Ammon's horn (tissue), 1 donor: ENCODE measurements at regions not wholly inside any gene's neighbourhood (a gene's known extent, or its start where the extent isn't known, plus 50 kb on each side); places are given as distances from the start of the nearest gene placed in this dataset.

Source experiments
- DNase-seq: peaks from one replicate; pipeline ENCODE4 v3.0.0-alpha.2; 2016; ENCODE audit warnings: low spot score

DNA sequence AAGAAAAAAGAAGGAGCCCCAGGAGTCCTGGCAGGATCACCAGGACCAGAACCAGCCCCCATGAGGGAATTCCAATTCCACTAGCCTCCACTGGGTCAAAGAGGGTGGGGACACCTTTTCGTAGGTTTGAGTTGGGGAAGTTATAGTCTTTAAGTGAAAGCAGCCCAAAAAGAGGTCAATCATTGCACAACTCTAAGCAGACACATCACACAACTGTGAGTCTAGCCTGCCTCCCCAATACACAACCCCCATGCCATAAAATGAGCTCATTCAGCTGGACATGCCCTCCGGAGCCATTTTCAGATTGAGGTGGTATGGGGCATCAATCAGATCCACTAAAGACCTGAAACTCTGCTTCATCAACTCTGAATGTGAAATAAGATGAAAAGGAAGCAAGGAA is 179.9 kb downstream of the NPHP4 start:
- DNase-seq = no peak

DNA sequence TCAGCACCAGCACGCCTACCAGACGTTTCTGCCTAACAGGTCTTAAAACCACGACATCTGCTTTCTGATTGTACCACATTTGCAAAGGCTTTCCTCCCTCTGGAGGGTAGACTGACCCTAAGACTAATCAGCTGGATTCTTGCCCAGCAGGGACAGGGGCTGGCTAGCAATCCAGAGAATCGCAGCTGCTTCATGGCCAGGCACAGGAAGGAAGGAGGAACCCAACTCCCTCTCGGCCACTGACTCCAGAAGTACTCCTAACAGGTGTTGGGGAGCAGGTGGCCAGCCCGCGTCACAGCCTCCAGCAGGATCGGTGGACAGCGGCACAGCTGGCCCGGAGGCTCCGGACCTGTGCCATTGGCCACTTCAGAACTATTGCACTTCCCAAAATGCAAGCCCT is 180.8 kb downstream of the NPHP4 start:
- no peak for DNase-seq

DNA sequence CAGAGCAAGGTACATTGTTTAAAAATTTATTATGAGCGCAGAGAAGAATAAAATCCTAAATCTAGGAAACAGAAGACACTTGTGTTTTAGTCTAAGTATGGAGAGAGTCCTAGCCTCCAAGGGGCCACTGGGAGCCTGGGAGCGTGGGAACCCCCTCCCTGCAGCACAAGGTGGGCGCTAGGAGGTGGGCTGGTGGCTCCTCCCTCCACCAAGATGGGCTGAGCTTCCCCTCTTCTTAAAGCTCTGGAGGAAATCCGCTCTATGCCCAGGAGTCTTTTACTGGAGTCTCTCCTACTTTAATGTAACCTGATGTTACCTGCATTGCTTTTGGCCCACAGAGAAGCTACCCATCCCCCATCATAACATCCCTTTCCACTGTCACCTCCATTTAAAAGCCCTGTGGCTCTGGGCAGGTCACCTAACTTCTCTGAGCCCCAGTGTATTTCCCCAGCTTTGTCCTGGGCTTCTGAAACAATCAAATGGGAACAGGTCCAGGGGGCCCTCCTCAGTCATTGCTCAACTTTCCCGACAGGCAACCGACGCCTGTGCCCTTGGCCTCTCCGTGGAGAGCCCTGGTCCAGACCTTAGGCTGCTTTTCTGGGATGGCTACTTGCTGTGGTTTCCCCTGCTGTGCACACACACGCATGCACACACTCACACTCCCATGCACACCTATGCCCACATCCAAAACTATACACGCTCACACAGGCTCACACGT is 181.5 kb downstream of the NPHP4 start:
- DNase-seq = no peak

DNA sequence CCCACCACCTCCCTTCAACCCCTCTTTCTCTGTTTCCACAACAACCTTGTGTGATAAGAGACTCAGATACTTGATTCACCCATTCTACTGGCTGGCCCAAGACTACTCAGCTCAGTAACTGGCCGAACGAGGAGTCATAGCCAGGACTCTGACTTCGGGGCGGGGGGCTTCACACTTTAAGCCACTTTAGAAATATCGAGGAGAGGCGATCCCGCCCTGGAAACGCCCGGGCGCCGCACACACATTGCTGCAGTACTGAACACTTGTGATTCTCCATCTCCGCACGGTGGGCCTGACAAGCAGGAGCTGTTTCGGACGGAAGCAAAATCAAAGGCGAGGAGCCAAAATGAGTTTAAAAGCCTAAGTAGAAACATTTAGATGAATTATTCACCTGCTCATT is 182.1 kb downstream of the NPHP4 start:
- DNase-seq = no peak

DNA sequence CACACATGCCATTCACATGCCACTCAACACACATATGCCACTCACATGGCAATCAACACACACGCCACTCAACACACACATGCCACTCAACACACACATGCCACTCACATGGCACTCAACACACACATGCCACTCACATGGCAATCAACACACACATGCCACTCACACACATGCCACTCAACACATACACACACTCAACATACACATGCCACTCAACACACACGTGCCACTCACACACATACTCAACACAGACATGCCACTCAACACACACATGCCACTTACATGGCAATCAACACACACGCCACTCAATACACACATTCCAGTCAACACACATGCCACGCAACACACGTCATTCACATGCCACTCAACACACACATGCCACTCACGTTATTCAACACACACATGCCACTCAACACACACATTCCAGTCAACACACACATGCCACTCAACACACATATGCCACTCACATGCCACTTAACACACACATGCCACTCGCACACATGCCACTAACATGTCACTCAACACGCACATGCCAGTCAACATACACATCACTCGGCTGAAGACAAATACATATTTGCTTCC is 182.9 kb downstream of the NPHP4 start:
- no peak for DNase-seq

DNA sequence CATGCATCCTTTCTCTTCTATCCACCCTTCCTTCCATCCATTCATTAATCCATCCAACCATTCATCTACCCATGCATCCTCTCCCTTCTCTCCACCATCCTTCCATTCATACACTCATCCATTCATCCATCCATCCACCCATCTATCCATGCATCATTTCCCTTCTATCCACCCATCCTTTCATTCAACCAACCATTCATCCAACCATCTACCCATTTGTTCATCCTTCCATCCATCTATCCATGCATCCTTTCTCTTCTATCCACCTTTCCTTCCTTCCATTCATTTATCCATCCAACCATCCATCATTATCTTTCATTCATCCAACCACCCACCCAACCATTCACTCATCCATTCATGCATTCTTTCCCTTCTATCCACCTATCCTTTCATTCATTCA is 188.4 kb downstream of the NPHP4 start:
- DNase-seq = no peak

DNA sequence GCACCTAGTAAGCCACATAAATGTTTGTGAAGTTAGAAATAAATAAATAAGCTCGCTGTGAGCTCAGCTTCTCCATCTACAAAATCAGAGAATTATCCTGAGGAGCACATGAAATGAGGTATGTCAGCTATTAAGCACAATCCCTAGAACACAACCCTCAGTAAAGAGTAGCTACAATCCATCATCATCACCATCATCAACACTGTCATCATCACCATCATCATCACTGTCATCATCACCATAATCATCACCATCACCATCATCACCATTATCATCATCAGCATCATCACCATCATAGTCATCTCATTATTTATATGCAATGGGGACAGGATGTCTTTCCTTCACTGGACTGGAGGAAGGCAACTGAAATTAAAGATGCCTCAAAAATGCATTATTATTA is 189.6 kb downstream of the NPHP4 start:
- DNase-seq = no peak

DNA sequence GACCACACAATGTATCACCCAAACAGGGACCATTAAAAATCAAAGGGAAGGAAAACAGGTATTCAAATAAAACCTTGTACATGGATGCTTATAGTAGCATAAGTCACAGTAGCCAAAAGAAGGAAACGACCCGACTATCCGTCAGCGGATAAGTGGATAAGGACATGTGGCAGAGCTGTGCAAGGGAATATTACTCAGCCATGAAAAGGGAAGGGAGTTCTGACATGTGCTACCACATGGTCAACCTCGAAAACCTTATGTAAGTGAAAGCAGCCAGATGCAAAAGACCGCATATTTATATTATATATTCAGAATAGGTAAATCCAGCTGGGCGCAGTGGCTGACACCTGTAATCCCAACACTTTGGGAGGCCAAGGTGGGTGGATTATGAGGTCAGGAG is 193.3 kb downstream of the NPHP4 start:
- no peak for DNase-seq

DNA sequence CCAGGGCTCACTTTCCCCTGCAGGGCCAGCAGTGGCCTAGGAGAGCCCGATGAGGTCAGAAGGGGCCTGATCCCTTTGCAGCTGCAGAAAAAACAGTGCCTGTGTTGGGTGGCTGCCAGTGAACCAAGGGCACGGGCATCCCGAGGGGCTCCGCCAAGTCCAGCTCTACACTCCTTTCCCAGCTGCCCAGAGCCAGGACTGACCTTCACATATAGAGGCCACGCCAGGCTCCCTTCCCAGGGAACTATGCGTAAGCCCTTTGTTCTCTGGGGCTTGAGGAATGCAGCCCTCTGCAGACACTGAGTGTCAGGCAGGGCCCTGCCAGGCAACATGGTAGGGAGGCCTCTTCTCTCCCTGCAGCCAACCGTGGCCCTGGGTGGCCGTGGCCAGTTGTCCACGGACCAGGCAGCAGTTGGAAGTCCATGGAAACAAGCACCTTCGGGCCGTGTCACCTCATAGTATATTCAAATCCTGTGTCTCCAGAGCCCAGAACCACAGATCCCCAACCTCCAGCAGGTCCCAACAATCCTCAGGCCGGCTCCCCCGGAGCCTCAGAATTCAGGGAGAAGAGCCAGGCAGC is 194.0 kb downstream of the NPHP4 start:
- DNase-seq = no peak

DNA sequence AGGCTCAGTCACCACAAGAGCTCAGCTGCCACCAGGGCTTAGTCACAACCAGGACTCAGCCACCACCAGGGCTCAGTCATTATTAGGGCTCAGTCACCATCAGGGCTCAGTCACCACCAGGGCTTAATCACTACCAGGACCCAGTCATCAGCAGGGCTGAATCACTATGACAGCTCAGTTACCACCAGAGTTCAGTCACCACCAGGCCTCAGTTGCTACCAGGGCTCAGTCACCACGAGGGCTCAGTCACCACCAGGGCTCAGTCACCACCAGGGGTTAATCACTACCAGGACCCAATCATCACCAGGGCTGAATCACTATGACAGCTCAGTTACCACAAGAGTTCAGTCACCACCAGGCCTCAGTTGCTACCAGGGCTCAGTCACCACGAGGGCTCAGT is 196.2 kb downstream of the NPHP4 start:
- DNase-seq = no peak

DNA sequence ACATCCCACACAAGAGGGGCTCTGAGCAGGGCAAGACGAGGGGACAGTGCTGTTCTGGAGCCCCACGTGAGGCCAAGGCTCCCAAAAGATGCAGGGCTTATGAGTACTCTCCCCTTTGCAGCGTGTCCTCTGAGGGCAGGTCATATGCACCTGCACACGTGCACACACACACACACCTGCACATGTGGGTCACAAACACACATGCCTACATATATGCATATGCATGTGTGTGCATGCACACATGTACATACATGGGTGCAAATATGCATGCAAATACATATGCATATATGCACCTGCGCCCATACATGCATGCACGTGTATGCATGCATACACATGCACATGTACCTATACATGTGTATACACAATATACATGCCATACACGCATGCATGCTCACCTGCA is 197.9 kb downstream of the NPHP4 start:
- DNase-seq = no peak

DNA sequence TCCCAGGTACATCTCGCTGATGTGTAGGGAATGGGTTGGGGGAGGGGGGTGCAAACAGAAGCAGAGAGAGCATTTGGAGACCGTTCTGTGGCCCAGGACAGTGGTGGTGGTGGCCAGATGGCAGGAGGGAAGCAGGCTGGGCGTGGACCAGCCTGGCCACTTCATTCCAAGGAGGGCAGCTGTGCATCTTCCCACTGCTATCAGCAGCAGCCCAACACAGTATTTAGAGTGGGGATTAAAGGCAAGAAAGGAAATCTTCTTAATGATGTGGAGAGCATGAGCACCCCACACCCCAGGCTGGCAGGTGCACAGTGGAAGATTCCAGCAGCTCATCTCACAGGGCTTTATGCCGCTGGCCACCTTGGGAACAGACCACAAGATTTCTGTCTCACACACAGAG is 198.7 kb downstream of the NPHP4 start:
- no peak for DNase-seq

DNA sequence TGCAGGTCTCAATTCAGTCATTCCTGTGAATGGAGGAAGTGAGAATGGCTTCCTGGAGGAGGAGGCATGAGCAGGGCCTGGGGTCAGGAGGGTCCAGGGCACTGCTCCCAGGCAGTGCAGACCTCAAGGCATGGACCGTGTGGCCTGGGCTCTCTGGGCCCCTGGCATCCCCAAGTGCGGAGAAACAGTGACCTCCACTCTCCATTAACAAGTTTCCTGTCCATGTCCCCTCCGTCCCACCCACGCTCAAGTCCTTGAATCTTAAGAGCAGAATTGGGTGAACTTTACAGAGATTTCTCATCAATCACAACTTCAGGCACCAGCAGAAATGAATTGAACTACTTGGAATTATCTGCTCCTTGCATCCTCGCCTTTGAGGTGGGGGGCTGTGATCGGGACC is 211.1 kb downstream of the NPHP4 start:
- no peak for DNase-seq

DNA sequence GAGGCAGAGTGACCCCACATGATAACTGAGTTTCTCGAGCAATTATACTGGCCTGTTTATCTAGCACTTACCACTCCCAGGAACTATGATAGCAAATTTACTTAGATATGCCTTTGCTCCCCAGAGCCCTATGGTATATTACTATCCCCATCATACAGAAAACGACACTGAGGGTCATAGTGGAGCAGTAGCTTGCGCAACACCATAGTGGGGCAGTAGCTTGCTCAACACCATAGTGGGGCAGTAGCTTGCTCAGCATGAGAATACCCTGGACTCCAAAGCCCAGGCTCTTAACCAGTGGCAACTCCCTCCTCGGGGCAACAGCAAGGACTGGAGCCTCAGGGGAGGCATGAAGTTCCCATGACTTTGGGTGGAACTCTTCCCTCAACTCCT is 211.9 kb downstream of the NPHP4 start:
- DNase-seq = no peak

DNA sequence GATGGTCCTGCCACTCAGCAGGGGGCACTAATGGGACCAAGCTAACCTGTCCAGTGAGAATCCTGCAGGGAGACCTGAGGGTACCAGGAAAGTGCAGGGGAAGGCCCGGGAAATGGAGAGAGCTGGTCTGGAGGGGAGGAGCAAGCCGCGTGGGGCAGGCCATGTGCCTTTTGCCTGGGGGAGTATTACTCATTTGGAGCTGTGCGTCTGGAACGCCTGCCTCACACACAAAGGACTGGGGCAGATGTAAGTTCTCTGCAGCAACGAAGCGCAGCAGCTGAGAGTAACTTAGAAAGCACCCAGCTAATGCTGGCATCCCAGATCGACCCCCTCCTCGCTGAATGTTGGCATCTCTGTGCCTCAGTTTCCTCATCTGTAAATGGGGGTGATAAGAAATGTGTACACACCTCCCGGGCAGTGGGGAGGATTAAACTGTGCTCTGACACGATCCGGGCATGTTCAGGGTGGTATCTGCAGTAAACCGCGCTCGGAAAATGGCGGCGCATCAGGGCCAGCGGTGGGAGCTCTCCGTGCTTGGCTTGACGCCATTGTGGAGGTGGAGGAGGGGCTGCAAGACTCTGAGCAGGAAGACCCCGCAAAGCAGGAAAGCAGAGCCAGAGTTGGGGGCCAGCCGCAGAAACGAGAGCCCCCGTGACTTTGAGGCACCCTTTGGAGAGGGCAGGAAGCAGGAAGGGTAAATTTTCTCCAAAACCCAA is 212.5 kb downstream of the NPHP4 start:
- no peak for DNase-seq

DNA sequence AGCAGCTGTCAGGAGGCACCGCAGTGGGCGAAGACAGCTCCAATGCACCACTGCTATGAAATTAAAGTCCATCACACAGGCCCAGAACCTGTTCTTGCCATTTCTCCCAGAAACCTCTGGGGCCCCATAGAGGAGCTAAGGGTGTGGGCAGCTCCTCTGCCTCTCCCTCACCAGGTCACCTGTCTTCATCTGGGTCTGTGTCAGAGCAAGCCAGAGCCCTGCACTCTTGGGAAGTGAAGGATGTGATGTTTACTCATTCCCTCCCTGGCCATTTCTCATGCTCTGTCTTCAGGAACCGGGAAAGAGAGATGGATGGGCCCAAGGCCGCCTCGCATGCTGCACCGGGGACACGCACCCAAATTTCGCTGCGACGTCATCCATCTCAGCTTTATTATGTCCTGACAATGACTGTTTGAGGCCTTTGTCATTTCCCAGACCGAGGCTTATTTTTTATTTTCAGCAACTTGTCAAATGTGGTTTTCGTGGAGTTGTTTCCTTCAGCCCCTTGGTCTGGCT is 216.1 kb downstream of the NPHP4 start:
- DNase-seq = no peak

DNA sequence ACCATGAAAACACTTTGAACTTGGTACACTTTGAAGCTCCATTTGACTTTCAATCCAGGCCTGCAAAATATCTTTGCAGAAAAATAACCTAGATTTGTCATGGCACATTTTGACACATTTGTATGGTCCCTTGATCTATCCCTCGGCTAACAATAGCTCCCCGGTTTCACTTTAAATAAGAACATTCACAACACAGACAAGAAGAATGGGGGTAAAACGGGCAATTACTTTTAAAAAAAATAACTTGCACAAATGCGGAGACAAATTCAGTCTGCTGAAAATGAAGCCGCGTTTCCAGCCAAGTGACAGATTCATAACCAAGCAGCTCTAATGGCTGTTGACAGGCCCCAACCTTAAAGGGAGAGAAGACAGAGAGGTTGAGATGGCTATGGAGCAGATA is 218.2 kb downstream of the NPHP4 start:
- no peak for DNase-seq

DNA sequence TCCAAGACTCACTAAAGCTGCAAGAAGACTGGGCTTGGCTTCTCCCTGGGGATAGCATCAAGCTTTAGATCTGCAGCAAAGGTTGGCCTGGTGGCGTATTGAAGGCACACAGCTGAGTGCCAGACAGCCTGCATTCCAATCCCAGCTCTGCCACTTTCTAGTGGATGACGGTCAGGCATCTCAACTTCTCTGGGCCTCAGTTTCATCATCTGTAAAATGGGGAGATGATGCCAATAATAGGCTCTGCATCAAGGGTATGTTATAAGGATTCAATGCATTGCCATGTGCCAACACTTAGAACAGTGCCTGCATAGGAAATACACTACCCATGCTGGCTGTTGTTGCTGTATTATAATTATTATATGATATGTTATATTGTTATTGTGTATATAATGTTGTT is 220.4 kb downstream of the NPHP4 start:
- no peak for DNase-seq

DNA sequence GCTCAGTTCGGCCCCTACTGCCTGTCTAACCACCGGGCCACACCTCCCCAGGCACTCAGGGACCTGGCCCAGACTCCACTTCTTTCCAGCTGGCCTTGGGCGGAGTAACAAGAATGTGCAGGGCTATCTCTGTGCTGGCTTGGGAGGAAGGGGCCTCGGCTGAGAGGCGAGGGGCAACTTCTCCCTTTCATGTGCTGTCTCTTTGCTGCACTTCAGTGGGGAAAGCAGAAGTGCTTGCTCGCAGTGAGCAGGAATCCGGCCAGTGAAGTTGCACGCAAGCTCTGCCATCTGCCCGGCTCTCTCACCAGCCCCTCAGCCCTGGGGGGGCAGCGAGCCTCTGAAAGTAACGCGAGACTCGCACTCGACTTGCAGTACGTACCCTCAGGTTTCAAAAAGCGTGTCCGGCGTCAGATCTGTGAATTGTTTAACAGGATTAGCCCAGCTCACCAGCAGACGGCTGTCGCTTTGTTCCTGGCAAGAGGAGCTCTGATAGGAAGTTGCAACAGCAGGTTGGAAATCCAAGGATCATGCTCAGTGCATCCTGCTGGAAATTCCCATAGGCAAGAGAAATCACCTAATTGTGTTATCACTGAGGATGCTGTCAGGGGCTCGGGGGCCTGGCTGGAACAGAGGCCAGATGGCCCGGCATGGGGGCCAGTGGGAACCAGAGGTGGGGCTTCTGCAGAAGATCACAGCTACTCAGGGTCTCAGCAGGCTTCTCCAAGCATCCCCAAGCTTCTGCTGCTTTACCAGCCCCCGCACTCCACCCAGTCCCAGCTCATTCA is 221.1 kb downstream of the NPHP4 start:
- DNase-seq = peak; percentile 56

DNA sequence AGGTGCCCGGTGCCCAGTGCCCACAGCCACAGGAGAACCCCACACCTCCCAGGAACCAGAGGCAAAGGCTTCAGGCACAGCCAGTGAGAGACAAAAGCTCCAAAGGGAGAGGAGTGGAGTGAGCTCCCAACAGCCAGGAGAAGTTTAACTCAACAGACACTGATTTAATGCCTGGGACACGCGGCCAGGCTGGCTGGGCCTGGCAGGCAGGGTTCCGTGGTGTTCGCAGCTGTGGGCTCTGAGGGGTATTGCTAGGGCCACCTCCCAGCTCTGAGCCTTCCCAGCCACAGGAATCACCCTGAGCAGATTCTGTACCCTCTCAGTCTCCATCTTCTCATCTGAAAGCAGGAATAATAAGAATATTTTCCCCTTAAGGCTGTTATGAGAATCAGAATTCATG is 222.5 kb downstream of the NPHP4 start:
- no peak for DNase-seq

DNA sequence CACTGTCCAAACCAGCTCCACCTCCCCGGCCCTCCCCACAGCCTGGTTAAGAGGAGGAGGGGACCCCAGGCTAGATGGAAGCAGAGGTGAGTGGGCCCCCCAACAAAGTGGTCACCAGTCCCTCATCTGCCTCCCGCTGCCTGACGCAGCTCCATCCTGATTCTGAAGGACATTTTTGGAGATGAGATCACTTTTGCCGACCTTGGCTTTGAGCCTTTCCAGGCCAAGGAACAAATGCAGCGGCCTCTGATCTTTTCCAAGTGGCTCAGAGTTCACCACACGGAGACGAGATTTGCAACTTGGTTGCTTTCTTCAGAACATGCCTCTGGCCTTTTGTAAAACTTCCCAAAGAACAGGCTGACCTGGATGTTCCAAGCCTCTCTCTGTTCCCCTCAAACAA is 223.1 kb downstream of the NPHP4 start:
- no peak for DNase-seq

DNA sequence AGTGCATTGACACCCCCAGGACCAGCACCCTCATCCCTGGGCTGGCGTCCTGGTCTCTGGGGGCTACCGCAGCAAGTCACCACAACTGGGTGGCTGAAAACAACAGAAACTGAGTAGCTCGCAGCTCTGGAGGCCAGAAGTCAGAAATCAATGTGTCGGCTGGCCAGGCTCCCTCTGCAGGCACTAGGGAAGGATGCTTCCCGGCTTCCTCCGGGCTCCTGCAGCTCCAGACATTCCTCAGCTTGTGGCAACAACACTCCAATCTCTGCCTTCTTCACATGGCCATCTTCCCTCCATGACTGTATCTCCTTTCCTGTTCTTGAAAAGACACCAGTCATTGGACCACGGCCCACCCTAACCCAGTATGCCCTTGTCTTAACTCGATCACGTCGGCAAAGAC is 224.2 kb downstream of the NPHP4 start:
- DNase-seq = no peak
